PC-9 (cell line): ENCODE measurements at regions not wholly inside any gene's neighbourhood (a gene's known extent, or its start where the extent isn't known, plus 50 kb on each side); places are given as distances from the start of the nearest gene placed in this dataset.

Experiments
- EZH2 ChIP-seq: fragments of 200-600 bp; sonication (generic); IDR thresholded peaks from 2 replicates; pipeline ENCODE4 v1.8.0; 2017; ENCODE audit warnings: antibody characterized with exemption, low read depth
- TF ChIP-seq, protein P1 (sequence below): fragments of 200-600 bp; sonication (generic); conservative IDR thresholded peaks from 2 replicates; pipeline ENCODE4 v1.6.1; 2017; ENCODE audit warnings: mixed run types, antibody characterized with exemption, mild to moderate bottlenecking, moderate library complexity

DNA sequence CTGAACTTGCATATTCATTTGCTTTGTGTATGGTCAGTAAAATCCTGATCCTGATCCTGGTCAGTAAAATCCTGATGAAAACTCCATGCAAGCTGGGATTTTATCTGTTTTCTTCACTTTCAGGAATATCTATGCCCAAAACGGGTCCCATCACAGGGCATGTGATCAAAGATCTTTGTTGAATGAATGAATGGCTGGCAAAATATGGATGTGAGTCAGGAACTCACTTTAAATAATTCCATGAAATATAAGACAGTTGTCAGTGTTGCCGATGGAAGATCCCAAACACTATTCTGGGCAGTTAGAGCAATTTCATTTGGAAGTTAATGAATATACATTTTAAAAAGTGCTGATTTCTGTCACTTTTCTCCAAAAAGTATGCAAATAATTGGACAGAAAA, 598.4 kb downstream of the GBA3 start:
- TF ChIP-seq, protein P1, sequence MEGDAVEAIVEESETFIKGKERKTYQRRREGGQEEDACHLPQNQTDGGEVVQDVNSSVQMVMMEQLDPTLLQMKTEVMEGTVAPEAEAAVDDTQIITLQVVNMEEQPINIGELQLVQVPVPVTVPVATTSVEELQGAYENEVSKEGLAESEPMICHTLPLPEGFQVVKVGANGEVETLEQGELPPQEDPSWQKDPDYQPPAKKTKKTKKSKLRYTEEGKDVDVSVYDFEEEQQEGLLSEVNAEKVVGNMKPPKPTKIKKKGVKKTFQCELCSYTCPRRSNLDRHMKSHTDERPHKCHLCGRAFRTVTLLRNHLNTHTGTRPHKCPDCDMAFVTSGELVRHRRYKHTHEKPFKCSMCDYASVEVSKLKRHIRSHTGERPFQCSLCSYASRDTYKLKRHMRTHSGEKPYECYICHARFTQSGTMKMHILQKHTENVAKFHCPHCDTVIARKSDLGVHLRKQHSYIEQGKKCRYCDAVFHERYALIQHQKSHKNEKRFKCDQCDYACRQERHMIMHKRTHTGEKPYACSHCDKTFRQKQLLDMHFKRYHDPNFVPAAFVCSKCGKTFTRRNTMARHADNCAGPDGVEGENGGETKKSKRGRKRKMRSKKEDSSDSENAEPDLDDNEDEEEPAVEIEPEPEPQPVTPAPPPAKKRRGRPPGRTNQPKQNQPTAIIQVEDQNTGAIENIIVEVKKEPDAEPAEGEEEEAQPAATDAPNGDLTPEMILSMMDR = no peak
- no peak for TF ChIP-seq EZH2
